HFFc6 (cell line): ENCODE measurements at regions not wholly inside any gene's neighbourhood (a gene's known extent, or its start where the extent isn't known, plus 50 kb on each side); places are given as distances from the start of the nearest gene placed in this dataset.
"Not testable (repeated sequence)": the region's sequence is repeated elsewhere in the genome, so short reads cannot be mapped to it uniquely, and the experiment has no call there.

Experiments used
- DNase-seq: peaks from one replicate; pipeline ENCODE4 v3.0.0-alpha.2; 2018
- H3K27ac Mint-ChIP-seq: 2 replicates; pipeline ENCODE4 v1.8.0; 2020; ENCODE audit warnings: mild to moderate bottlenecking, mixed read lengths
- H3K27me3 Mint-ChIP-seq: 2 replicates; pipeline ENCODE4 v1.8.0; 2021; ENCODE audit warnings: mild to moderate bottlenecking, moderate library complexity, mixed read lengths; ENCODE audit not compliant: insufficient read depth
- H3K36me3 Mint-ChIP-seq: 2 replicates; pipeline ENCODE4 v1.8.0; 2021; ENCODE audit warnings: low read depth, mixed read lengths
- H3K4me1 Mint-ChIP-seq: 2 replicates; pipeline ENCODE4 v1.8.0; 2020; ENCODE audit warnings: low read depth, mixed read lengths
- H3K4me3 Mint-ChIP-seq: 2 replicates; pipeline ENCODE4 v1.8.0; 2020; ENCODE audit warnings: mild to moderate bottlenecking, moderate library complexity, mixed read lengths
- H3K9me3 Mint-ChIP-seq: 2 replicates; pipeline ENCODE4 v1.8.0; 2020; ENCODE audit warnings: mild to moderate bottlenecking, mixed read lengths
- CTCF ChIP-seq: fragments of 200-600 bp; sonication (generic); IDR thresholded peaks from 2 replicates; pipeline ENCODE4 v1.5.0; 2021; ENCODE audit warnings: antibody characterized with exemption, mild to moderate bottlenecking

GRCh38 chr13:31543190-31543589, 196.1 kb upstream of the RXFP2 start:
- no peak for DNase-seq
- H3K4me1 Mint-ChIP-seq = peaks cover 15% of the 10 kb centered on the region
- no peaks in the 10 kb centered on the region for H3K36me3 Mint-ChIP-seq
- H3K4me3 Mint-ChIP-seq = no peak overlapping the region
- no peak for TF ChIP-seq CTCF
- H3K27ac Mint-ChIP-seq = no peak overlapping the region
- H3K9me3 Mint-ChIP-seq = no peaks in the 10 kb centered on the region
- peaks cover 8% of the 10 kb centered on the region for H3K27me3 Mint-ChIP-seq

GRCh38 chr13:31545616-31546015, 193.7 kb upstream of the RXFP2 start:
- H3K27ac Mint-ChIP-seq = no peak overlapping the region
- H3K4me1 Mint-ChIP-seq = peaks cover 8% of the 10 kb centered on the region; the same call in 1 of the 2 replicates
- DNase-seq = peak; percentile 21
- no peaks in the 10 kb centered on the region for H3K9me3 Mint-ChIP-seq
- peaks cover 6% of the 10 kb centered on the region for H3K27me3 Mint-ChIP-seq
- TF ChIP-seq CTCF = no peak
- H3K36me3 Mint-ChIP-seq = no peaks in the 10 kb centered on the region
- peak overlapping the region; percentile 44; the same call in 1 of the 2 replicates for H3K4me3 Mint-ChIP-seq

- H3K4me3 Mint-ChIP-seq = peak overlapping the region; percentile 17; the same call in 1 of the 2 replicates
- H3K27me3 Mint-ChIP-seq = peaks cover 11% of the 10 kb centered on the region; the same call in 1 of the 2 replicates
- H3K9me3 Mint-ChIP-seq = no peaks in the 10 kb centered on the region
- no peak for TF ChIP-seq CTCF
- H3K36me3 Mint-ChIP-seq = no peaks in the 10 kb centered on the region
- no peak overlapping the region for H3K27ac Mint-ChIP-seq
- DNase-seq = peak; percentile 45
- peaks cover 15% of the 10 kb centered on the region for H3K4me1 Mint-ChIP-seq
These were observed 182.9 kb upstream of the RXFP2 start for GRCh38 chr13:31556376-31556775.

GRCh38 chr13:31584221-31584620, 155.1 kb upstream of the RXFP2 start:
- not testable (repeated sequence) for H3K9me3 Mint-ChIP-seq, DNase-seq, H3K27ac Mint-ChIP-seq, H3K36me3 Mint-ChIP-seq, H3K4me3 Mint-ChIP-seq, H3K4me1 Mint-ChIP-seq
- peaks cover 12% of the 10 kb centered on the region; the same call in 1 of the 2 replicates for H3K27me3 Mint-ChIP-seq

- no peak for DNase-seq
- TF ChIP-seq CTCF = no peak
These were observed 151.5 kb upstream of the RXFP2 start for GRCh38 chr13:31587698-31588266.

GRCh38 chr13:31588316-31588715, 151.0 kb upstream of the RXFP2 start:
- Mint-ChIP-seq H3K36me3 (no peaks in the 10 kb centered on the region), H3K27ac (no peak overlapping the region), H3K4me1 (no peaks in the 10 kb centered on the region), H3K27me3 (peaks cover 12% of the 10 kb centered on the region; the same call in 1 of the 2 replicates), H3K9me3 (no peaks in the 10 kb centered on the region), H3K4me3 (no peak overlapping the region)
- no peak for TF ChIP-seq CTCF
- no peak for DNase-seq

More at GRCh38 chr13:31587698-31588266, 151.5 kb upstream of the RXFP2 start:
- peaks cover 12% of the 10 kb centered on the region; the same call in 1 of the 2 replicates for H3K27me3 Mint-ChIP-seq
- H3K36me3 Mint-ChIP-seq = no peaks in the 10 kb centered on the region
- no peak overlapping the region for H3K27ac Mint-ChIP-seq
- no peaks in the 10 kb centered on the region for H3K4me1 Mint-ChIP-seq
- H3K4me3 Mint-ChIP-seq = no peak overlapping the region
- H3K9me3 Mint-ChIP-seq = no peaks in the 10 kb centered on the region
